ENCODE measurements at regions not wholly inside any gene's neighbourhood (a gene's known extent, or its start where the extent isn't known, plus 50 kb on each side); places are given as distances from the start of the nearest gene placed in this dataset.

GRCh38 chr13:65293530-65294198 is 1936.5 kb downstream of the PCDH9 start:
- TF ChIP-seq, protein P1, sequence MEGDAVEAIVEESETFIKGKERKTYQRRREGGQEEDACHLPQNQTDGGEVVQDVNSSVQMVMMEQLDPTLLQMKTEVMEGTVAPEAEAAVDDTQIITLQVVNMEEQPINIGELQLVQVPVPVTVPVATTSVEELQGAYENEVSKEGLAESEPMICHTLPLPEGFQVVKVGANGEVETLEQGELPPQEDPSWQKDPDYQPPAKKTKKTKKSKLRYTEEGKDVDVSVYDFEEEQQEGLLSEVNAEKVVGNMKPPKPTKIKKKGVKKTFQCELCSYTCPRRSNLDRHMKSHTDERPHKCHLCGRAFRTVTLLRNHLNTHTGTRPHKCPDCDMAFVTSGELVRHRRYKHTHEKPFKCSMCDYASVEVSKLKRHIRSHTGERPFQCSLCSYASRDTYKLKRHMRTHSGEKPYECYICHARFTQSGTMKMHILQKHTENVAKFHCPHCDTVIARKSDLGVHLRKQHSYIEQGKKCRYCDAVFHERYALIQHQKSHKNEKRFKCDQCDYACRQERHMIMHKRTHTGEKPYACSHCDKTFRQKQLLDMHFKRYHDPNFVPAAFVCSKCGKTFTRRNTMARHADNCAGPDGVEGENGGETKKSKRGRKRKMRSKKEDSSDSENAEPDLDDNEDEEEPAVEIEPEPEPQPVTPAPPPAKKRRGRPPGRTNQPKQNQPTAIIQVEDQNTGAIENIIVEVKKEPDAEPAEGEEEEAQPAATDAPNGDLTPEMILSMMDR (conservative IDR thresholded peaks at IDR 0.05; ENCODE audit: low read length): no peak
- TF ChIP-seq EZH2phosphoT487 (IDR thresholded peaks at IDR 0.05; ENCODE audit: borderline replicate concordance): no peak

All from Loucy (cell line).